Stimulated activated CD8-positive, alpha-beta memory T cell treated with anti-CD3 and anti-CD28 coated beads, Interleukin-4, amount 100 ng/mL, for 48 hours (primary cell): ENCODE measurements at regions not wholly inside any gene's neighbourhood (a gene's known extent, or its start where the extent isn't known, plus 50 kb on each side); places are given as distances from the start of the nearest gene placed in this dataset.
"Not testable (repeated sequence)": the region's sequence is repeated elsewhere in the genome, so short reads cannot be mapped to it uniquely, and the experiment has no call there.

ENCODE experiments used
- DNase-seq: peaks from one replicate; pipeline ENCODE4 v3.0.0-alpha.2; 2020

DNA sequence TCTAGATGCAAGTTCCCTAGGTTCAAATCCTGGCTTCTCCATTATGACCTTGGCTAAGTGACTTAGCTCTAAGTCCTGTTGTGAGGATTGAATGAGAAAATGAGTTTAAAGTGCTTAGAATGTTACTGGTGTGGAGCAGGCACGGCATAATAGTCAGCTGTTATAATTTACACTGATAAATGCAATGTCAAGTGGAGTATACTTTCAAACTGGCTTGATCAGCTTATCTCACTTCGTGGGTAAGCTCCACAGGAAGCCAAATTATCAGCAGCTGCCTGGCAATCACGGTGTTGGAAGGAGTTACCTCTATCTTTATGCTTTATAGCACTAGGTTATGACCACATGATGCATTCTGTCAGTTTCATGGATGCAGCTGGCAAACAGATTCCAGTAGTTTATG, 272.8 kb downstream of the OLFM4 start:
- no peak for DNase-seq

DNA sequence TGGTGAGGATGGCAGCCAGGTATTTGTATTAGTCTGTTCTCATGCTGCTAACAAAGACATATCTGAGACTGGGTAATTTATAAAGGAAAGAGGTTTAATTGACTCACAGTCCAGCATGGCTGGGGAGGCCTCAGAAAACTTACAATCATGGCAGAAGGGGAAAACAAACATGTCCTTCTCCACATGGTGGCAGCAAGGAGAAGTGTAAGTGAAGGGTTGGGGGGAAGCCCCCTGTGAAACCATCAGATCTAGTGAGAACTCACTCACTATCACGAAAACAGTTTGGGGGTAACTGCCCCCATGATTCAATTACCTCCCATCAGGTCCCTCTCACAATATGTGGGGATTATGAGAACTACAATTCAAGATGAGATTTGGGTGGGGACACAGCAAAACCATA, 276.8 kb downstream of the OLFM4 start:
- DNase-seq, result not testable (repeated sequence)

DNA sequence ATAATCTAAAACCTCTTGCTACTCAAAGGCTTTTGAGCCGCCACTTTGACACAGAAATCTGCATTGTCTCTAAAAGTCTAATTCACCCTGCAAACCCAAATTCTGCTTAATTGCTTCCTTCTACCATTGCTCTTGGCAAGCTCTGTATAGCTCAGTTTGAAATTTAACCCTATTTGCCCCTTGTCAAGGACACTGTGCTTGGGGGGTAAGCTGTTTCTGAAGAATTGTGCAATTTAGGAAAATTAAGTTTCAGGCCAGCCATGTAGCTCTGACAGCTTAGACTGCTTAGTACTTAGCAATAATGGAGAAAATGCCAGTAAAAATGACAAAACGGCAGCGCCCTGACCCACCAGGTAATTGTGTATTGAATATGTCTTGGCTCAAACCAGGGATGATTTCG, 282.2 kb downstream of the OLFM4 start:
- DNase-seq, result no peak

DNA sequence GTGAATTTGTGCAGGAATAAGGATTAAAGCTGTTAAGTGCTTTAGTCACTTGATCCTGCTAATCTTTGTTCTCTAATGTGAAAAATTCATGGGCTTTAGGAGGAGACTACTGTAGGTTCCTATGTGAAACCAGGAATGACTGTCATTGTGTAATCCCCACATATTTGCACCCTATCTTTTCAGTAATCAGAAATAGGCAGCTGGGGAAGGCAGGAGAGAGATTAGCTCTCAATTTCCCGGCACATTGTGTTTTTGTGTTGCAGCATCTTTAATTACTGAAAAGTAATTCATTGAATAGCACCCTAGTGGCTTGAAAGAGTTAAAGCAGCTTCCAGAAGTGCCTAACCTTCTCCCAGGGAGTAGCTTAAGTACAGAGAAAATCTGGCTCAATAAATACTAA, 282.9 kb downstream of the OLFM4 start:
- DNase-seq, result no peak

DNA sequence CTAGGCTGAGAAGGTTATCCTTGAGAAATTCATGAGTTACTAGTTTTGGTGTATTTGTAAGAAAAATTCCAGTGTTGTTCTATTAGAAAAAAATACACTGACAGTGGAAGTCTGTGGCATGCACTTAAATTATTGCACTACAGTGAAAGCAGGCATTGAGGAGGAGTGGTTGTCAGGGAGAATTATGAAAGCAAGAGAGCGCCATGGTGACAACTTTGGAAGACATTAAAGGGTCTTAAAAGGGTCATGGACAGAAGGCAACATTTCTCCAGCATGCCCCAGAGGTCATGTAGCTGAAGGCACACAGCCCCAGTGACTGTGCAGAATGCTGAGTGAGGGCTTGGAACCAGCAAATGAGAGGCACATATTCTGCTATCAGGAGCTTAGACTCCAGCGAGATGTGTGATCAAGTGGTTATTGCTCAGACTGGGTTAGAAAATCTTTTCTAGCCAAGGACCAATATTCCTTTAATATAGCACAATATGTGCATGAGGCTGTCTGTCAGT, 292.7 kb downstream of the OLFM4 start:
- DNase-seq, result no peak

DNA sequence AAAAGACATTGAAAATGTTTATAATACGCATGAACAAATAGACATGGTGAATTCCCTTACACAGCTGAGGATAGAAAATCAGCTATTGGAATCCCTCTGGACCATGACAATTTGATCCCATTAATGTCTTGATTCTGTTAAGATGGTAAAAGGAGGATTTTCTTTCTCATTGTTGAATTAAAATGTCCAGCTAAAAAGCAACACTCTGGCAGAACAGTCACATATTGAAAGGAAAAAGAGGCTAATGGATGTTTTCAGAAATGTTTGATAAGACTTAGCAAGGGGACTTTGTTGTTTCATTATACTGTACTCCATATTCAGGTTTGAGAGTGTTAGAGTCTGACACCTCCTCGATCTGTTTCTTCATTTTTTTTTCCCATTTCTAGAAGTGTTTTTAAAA, 296.0 kb downstream of the OLFM4 start:
- no peak for DNase-seq

DNA sequence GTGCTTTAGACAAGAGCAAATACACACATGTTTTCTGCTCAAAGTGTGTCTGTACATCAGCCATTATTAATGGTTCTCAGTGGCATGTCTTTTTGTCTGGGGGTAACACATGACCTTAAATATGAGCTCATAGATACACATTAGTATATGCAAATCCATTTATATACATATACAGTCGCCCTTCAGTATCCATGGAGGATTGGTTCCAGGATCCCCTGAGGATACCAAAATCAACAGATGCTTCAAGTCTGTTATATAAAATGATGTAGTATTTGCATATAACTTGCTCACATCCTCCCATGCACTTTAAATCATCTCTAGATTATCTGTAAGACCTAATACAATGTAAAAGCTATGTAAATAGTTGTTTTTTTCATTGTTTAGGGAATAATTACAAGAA, 298.1 kb downstream of the OLFM4 start:
- no peak for DNase-seq

DNA sequence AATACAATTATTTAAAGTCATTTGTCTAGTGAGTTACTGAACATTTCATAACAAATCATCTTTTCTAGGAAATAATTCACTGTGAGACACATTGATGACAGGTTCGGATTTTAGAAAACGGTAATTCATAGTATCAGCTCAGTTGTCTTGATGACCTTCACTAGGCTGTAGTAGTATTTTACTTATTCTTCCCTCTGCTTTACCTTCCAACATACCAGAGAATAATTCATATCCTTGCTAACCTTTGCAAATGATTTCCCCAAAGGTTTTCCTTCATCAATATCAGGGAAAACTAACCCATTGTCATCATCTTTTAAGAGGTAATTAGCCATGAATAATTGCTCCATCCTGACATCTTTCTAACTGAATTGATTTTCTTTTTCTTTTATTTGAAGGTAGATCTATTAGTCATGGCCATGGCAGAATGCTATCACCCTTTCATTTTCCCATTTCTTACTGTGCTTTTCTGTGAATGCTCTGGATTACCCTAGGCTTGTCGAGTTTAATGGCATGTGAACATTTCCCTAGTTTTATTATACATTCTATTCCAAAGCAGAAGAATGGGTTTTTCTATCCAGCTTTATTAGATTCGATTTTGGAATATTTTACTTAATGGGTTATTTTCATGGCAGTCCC, 299.2 kb downstream of the OLFM4 start:
- no peak for DNase-seq

DNA sequence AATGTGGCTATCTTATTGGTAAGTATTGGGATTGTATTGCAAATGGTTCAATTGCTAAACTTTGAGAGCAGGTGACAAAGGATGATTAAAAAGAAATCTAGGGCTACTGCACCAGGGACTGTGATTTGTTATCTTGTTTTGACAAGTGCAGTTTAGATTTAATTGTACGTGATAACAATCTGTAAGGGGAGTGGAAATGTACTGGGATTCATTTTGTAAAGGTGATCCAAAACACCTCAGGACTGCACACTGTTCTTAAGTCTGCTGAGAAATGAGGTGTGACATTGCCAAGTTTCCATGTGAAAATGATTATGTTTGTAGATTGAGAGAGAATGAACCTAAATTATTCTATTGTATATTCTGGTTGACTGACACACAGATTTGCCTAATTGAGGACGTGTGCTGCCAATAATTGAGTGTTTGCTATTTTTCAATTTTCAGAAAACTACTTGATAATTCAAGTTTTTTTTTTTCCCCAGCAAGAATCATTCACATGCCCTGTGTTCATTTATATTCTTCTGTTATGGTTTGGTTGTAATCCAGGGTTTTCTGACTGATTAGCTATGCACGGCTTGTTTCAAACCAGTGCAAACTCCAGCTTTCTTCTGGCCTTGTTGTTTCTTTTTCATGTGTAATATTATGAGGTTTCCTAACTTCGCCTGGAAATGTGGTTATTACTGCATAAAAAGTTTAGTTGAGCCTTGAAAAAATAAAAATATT, 308.0 kb downstream of the OLFM4 start:
- DNase-seq, result no peak

DNA sequence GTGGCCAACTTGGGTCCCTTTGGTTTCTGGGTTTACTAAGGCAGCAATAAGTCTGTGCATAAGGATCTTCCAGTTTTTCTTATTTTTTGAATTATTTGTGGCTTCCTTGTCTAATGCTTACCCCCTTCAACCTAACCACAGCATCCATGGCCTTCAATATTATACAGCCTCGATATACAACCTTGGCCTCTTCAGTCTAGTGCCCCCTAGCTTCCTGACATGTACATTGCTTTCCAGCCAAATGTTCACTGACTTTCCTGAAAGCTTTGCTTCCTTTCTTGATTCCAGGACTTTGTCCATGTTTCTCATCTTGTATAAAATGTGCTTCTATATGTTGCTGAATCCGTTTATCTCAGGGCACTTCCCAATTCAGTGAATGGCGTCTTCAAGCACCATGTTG, 310.1 kb downstream of the OLFM4 start:
- DNase-seq, result no peak

DNA sequence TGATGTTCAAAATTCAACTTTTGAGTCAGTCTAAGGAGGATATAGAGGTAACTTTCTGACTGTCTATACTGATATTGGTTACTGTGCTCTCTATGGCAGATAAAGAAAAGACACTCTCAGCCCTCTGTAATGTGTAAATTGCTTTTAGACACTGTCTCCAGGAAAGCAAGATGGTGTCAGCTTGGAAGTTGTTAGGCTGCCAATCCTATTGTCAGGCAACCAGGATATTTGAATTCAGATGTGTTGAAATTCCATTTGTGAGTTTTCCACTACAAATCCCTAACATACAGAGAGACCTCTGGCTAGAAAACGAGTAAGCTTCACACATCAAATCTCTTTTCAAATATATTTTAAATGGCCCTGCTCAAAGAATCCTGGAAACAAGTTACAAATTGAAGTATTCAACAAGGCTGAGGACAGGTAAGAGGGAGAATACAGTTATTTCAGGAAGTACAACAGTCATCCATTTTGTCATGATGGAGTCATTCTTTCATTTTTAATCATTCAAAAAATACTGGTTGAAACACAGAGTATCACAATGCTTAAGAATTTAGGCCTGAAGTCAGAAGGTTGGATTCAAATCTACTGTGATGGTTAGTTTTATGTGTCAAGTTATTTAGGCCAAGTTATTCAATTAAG, 312.0 kb downstream of the OLFM4 start:
- DNase-seq, result no peak

DNA sequence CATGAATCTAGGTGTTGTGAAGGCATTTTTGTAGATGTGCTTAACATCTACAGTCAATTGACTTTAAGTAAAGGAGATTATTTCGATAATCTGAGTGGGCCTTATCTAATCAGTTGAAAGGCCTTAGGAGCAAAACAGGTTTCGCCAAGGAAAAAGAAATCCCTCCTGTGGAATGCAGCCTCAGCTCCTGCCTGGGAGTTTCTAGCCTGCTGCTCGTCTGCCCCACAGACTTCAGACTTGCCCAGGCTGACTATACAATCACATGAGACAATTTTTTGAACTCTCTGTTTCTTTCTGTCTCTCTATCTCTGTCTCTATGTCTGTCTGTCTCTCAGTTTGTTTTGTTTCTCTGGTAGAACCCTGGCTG, 312.5 kb downstream of the OLFM4 start:
- DNase-seq, result no peak

DNA sequence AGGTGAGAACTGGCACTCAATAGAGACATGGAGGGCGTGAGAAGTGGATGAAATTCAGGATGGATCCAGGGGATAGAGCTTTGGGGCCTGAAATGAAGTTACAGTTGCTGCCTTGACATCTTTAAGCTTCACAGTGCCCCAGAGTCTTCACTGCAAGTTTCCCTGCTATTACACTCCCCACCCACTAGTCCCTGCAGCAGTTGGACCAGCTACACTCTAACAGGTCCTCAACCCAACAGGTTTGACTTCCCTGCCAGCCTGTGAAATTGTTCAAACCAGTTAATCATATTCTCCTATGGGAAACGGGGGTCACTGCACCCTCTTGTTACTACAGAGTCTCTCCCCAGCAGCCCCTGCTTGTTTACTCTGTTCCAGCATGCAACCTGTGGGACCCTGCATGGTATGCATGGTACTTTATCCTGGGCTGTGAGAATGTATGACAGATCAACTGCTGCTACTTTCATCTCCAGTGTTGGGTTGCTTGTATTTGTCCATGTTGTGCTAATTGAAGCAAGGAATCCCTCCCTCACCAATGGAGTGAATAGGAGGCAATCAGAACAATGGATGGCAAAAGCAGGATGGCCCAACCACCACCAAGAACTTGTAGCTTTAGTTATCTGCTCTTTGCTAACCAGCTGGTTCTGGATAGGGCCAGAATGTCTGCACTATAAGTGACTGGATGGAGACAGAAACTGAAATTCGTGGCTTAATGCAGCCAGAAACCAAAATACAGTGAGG, 314.2 kb downstream of the OLFM4 start:
- DNase-seq, result no peak

DNA sequence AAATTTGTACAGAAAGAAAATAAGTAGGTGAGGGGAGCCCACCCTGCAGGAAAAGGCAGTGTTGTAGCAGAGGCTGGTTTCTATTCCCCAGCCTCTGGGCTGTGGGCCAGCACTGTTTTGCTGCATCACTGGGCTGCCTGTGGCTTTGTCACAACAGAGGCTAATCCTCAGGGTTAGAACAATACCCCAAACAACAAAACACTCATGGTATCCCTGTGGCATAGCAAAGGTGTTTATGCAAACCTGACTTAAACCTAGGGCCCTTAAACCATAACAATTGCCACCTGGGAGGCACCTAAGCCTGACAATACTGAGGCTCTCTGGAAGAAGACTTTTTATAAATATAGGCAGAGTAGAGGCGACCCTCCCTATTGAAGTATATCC, 314.7 kb downstream of the OLFM4 start:
- DNase-seq, result no peak

DNA sequence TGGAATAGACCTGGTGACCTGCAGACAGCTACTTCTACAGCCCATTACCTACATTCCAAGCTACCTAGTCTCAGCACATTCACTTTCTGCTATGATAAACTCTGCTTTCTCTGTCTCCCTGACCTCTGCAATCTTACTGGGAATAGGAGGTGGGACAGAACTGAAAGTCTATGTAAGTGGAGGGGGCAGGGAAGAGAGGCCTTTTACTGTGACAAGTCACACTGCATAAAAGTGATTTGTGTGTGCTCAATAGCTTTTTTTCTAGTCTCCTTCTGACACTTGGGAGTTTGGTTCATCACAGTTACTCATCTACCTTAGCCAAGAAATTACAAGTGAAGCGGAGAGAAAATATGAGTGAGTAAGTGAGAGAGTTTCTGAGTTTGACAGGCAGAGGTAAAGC, 322.4 kb downstream of the OLFM4 start:
- DNase-seq, result no peak

DNA sequence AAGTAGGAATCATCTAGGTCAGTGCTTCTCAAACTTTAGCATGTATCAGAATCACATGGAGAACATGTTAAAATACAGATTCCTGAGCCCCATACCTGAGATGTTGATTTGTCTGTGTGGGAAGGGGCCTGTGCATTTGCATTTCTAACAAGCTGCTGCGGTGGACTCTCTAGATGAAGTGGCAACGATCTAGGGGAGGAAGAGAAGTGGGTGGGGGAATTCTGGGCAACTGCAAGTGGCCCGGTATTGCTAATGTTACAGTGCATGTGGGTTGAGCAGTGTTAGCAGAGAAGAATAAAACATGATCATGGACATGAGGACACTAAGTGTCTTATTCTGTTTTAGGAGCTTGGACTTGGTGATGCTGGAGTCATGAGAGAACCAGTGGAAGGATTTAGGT, 329.0 kb downstream of the OLFM4 start:
- no peak for DNase-seq

DNA sequence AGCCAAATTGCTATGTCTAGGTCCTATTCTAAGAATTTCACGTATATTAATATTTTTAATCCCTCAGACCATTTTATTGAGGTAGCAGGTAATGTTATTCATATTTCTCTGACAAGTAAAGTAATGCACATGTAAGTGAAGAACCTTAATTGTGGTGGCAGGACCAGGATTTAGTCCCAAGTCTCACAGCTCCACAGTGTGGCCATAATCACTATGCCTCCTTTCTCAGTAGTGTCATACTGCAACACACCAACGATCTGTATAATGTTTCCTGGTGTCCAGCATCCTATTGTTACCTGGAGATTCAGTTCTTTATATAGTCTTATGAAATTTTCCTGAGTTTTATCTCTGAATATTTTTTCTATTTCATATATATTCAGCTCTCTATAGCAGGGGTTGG, 340.3 kb downstream of the OLFM4 start:
- DNase-seq, result no peak

DNA sequence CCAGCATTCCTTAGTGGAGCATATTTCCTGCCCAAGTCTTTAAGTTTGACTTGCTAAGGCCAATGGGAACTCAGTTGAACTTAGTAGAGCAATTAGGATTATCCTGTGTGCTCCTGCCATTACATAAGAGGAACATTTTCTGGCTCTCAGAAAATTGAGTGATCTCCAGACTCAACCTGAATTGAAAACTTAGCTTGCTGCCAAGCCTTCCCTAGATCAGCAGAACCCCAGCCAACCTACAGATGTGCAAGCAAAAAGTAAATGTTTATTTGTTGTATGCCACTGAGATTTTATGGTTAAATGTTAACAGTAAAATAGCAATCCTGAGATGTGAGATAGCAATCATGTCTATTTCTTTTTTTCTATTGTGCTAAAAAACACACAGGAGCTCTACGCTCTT, 350.9 kb downstream of the OLFM4 start:
- no peak for DNase-seq

DNA sequence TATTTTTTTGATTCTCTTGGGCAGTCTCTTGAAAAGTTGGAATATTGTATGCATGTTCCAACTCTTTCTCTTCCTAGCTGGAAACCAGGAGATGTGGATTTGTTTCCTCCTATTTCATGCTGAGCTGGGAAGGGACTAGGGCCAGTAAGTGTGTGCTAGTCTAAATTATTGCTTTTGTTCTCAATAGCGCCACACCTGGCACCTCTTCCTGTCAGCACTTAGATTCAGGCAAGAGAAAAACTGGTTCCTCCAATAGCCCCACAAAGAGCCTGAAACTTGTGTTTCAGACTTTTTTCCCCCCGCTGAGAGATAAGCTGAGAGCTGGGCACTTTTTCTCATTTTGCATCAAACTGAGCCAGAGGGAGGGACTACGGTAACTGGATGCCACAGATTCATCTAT, 353.4 kb downstream of the OLFM4 start:
- DNase-seq, result no peak

DNA sequence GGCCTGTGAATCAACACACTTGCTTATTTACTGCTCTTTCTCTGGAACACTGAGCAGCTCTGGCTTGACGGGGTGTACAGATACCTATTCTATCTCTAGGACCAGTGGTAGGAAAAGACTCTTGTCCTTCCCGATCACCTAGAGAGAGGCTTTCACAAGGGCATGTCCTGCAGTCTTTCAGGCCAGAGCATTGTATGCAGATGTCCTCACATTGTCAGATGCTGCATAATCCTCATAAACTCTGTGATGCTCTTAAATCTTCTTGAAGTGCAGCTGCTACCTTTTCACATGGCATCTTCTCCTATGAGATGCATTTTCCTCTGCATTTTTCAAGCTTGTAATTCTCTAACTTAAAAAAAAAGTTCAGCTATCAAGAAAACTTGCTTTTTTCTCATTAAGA, 369.4 kb downstream of the OLFM4 start:
- no peak for DNase-seq

DNA sequence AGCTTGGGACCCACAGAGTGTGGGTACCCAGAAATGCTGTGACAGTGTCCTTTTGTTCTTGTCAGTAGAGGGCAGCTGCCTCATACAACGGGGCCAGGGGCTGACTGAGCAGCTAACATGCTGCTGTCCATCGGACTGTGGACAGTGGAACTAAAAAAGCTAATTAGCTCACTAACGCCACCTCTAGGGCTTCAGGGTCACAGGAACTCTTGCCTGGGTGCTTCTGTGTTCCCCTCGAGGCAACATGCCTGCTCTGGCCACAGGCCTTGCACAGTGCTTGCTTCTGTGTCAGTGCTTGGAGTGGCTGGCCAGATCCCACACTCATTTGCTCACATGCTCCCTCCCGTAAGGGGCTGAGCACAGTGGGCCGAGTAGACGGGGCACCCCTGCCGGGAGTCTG, 377.0 kb downstream of the OLFM4 start:
- DNase-seq, result no peak

DNA sequence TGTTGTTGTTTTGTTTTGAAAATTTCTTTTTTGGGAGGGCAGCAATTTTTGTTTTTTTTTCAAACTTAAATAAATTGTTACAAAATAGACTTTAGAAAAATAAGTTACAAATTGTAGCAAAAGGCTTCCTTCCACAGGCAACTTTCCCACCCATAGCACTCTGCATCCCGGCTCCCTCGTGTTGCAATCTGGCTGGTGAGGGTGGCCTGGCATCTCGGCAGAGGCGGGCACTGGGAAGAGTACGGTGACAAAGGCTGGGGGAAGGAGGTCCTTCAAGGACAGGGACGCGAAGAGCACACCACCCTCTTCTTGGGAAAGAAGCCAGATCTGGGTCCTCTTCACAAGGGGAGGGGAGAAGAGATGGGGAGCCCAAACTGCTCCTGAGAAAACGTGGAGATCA, 379.7 kb downstream of the OLFM4 start:
- no peak for DNase-seq

DNA sequence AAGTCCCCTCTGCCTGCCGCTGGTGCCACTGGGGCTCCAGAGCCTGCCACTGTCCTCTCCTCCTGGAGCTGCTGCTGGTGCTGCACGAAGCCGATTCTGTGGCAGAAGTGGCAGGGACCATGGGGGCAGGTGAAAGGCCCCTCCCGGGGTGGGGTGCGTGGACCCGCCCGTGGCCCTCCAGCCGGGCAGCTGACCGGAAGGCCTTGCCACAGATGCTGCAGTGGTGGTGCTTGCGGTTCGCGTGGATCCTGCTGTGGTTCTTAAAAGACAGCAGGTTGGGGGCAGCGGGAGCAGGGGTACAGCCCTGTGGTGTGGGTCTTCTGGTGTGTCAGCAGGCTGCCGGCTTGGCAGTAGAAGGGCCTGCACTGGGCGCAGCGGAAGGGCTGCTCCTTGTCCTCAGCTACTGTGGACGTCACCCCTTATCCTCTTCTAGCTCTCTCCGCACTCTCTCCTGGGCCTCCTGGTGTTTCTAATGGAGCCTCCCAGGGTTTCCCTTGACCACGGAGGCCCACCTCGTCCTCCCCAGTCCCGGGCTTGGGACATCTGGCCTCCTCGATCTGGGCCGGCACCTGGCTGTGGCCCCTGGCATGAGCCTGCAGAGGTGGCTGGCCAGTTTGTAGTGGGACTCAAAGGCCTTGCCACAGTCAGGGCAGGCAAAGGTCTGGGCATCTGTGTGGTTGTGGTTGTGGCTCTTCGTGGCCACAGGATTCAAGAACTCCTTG, 380.4 kb downstream of the OLFM4 start:
- no peak for DNase-seq
